HUES64 (cell line): ENCODE measurements at regions not wholly inside any gene's neighbourhood (a gene's known extent, or its start where the extent isn't known, plus 50 kb on each side); places are given as distances from the start of the nearest gene placed in this dataset.

Experiments
- H3K27ac ChIP-seq: 2 replicates; pipeline ENCODE4 v1.7.0; 2013; ENCODE audit warnings: low read depth, low read length, inconsistent platforms
- H3K27me3 ChIP-seq: 2 replicates; pipeline ENCODE4 v1.6.1; 2013; ENCODE audit warnings: mild to moderate bottlenecking, low read length; ENCODE audit not compliant: insufficient read depth
- H3K36me3 ChIP-seq: 2 replicates; pipeline ENCODE4 v1.6.1; 2013; ENCODE audit warnings: mild to moderate bottlenecking, low read length; ENCODE audit not compliant: insufficient read depth
- H3K4me1 ChIP-seq: 2 replicates; pipeline ENCODE4 v1.6.1; 2013; ENCODE audit warnings: mild to moderate bottlenecking, low read length, moderate library complexity; ENCODE audit not compliant: insufficient read depth
- H3K4me3 ChIP-seq: 2 replicates; pipeline ENCODE4 v1.5.1; 2013; ENCODE audit warnings: mild to moderate bottlenecking, low read length, moderate library complexity
- H3K9ac ChIP-seq: 2 replicates; pipeline ENCODE4 v1.6.1; 2013; ENCODE audit warnings: mild to moderate bottlenecking, low read depth, low read length
- H3K9me3 ChIP-seq: 2 replicates; pipeline ENCODE4 v1.6.1; 2013; ENCODE audit warnings: low read depth, low read length; ENCODE audit not compliant: insufficient read depth
- WGBS: fragments of 150-250, 120-280 bp; methylation state at CpG from one replicate; pipeline ENCODE4 v1.1.7; 2013; ENCODE audit warnings: missing lambda C conversion rate; 5-methylcytosine and 5-hydroxymethylcytosine counted together

- no peaks in the 10 kb centered on the region for H3K27me3 ChIP-seq
- H3K27ac ChIP-seq = no peak overlapping the region
- H3K36me3 ChIP-seq = no peaks in the 10 kb centered on the region
- H3K9me3 ChIP-seq = no peaks in the 10 kb centered on the region
- H3K4me3 ChIP-seq = no peak overlapping the region
- 97% methylated on average over 2 of the region's 4 CpGs for WGBS
- H3K4me1 ChIP-seq = no peaks in the 10 kb centered on the region
- no peak overlapping the region for H3K9ac ChIP-seq
Observed at GRCh38 chrX:95678679-95679078, 1006.0 kb upstream of the DIAPH2 start.

GRCh38 chrX:95693365-95693764 lies 991.3 kb upstream of the DIAPH2 start:
- WGBS = 78% methylated on average over 2 of the region's 2 CpGs
- H3K9ac ChIP-seq = no peak overlapping the region
- H3K36me3 ChIP-seq = no peaks in the 10 kb centered on the region
- H3K4me3 ChIP-seq = no peak overlapping the region
- no peaks in the 10 kb centered on the region for H3K4me1 ChIP-seq
- no peaks in the 10 kb centered on the region for H3K27me3 ChIP-seq
- no peaks in the 10 kb centered on the region for H3K9me3 ChIP-seq
- H3K27ac ChIP-seq = no peak overlapping the region

DNA sequence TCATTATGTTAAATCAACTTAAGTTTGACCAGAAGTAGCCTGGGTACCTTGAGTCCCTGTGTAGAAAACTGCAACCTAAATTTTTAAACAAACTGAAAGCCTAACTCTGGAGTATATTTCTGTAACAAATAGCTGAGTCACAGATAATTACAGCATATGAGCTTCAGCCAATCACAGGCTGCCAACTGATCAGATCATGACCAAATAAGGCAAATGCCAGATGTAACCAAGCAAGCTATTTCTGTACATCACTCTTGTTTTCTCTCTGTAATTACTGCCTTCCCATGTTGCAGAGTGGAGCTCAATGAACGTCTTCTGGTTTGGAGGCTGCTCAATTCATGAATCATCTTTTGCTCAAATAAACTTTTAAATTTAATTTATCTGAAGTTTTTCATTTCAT lies 980.9 kb upstream of the DIAPH2 start:
- no peaks in the 10 kb centered on the region for H3K36me3 ChIP-seq
- no peak overlapping the region for H3K9ac ChIP-seq
- H3K9me3 ChIP-seq = no peaks in the 10 kb centered on the region
- no peak overlapping the region for H3K4me3 ChIP-seq
- H3K4me1 ChIP-seq = no peaks in the 10 kb centered on the region
- H3K27me3 ChIP-seq = no peaks in the 10 kb centered on the region
- H3K27ac ChIP-seq = no peak overlapping the region
- WGBS = 100% methylated on average over 1 of the region's 1 CpG

- 92% methylated on average over 2 of the region's 4 CpGs for WGBS
- no peaks in the 10 kb centered on the region for H3K9me3 ChIP-seq
- no peaks in the 10 kb centered on the region for H3K27me3 ChIP-seq
Observed at GRCh38 chrX:95716841-95717240, 967.8 kb upstream of the DIAPH2 start.

DNA sequence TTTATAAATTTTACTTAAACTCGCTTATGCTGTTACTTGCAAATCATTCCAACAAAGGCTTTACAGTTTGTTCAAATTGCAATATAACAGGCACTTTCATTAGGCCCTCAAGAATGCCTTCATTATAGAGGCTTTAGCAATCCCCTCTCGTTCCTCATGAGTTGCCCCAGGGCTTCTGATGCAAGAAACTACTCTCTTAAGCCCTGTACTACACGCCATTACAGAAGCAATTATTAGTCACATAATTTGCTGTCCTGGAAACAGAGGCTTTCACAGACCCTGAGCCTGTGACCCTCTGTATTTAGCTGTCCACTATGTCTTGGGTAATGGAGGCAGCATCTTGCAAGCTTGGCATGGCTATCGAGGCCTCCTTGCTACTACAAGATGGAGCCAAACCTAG lies 965.9 kb upstream of the DIAPH2 start:
- no peaks in the 10 kb centered on the region for H3K4me1 ChIP-seq
- no peaks in the 10 kb centered on the region for H3K9me3 ChIP-seq
- no peak overlapping the region for H3K4me3 ChIP-seq
- H3K36me3 ChIP-seq = no peaks in the 10 kb centered on the region
- 90% methylated on average over 4 of the region's 4 CpGs for WGBS
- no peak overlapping the region for H3K27ac ChIP-seq
- no peak overlapping the region for H3K9ac ChIP-seq
- H3K27me3 ChIP-seq = no peaks in the 10 kb centered on the region

More at GRCh38 chrX:95716841-95717240, 967.8 kb upstream of the DIAPH2 start:
- Histone ChIP-seq H3K4me3 (no peak overlapping the region), H3K36me3 (no peaks in the 10 kb centered on the region), H3K9ac (no peak overlapping the region), H3K27ac (no peak overlapping the region), H3K4me1 (no peaks in the 10 kb centered on the region)

DNA sequence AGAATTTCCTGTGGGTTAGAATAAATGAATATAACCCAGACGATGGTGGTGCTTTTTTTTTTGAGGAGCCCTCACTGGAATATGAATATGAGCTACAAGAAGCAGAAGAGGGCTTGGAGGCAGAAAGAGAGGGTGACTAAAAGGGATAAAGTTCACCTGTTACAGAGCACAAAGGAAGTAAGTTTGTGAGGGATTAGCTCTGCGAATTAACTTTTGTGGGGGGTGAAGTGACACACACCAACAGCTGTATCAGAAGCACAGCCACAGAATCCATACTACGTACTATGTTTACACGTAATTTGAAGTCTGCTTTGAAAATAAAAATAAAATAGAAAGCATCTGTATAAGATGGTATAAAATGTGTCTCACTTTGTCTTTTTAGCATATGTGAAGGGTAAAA lies 963.6 kb upstream of the DIAPH2 start:
- Histone ChIP-seq H3K36me3 (no peaks in the 10 kb centered on the region), H3K4me1 (no peaks in the 10 kb centered on the region), H3K9me3 (no peaks in the 10 kb centered on the region), H3K9ac (no peak overlapping the region), H3K27ac (no peak overlapping the region), H3K4me3 (no peak overlapping the region), H3K27me3 (no peaks in the 10 kb centered on the region)
- 65% methylated on average over 1 of the region's 4 CpGs for WGBS

DNA sequence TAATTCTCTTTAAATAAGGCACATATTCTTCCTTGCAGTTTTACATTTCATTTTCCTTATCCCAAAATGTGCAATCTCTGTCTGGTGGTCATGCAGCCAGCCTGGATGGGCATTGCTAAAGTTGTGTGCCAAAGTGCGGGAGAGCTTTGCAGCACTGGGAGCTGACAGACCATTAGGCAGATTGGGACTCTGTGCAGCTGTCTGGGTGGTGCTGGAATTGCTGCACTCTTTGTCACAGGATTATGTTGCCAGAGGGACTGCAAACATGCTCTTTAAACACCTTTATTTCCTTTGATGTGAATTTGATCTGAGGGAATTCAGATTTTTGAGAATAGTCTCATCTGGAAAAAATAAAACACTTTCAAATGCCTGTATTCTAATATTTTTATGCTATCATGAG lies 956.2 kb upstream of the DIAPH2 start:
- Histone ChIP-seq H3K36me3 (no peaks in the 10 kb centered on the region), H3K4me1 (no peaks in the 10 kb centered on the region), H3K27ac (no peak overlapping the region), H3K9me3 (no peaks in the 10 kb centered on the region), H3K4me3 (no peak overlapping the region), H3K9ac (no peak overlapping the region), H3K27me3 (no peaks in the 10 kb centered on the region)
- 87% methylated on average over 1 of the region's 1 CpG for WGBS

DNA sequence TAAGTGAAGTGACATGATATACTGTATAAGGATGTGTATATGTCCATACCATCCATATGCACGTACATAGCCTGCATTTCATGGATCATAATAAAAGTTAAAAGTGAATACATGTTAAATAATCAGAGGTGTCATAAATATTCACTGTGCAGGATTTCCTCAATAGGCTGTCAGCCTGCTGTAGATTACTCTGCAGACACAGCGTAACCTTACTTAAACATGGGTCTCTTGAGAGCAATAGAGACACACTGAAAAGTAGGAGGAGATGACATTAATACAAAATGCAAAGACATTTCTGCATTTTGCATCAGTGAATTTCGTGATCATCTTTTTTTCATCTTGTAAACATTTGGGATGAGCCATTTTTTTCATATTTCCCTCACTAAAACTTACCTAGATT lies 955.2 kb upstream of the DIAPH2 start:
- Histone ChIP-seq H3K27ac (no peak overlapping the region), H3K4me3 (no peak overlapping the region), H3K36me3 (no peaks in the 10 kb centered on the region), H3K27me3 (no peaks in the 10 kb centered on the region), H3K9ac (no peak overlapping the region), H3K4me1 (no peaks in the 10 kb centered on the region), H3K9me3 (no peaks in the 10 kb centered on the region)
- WGBS = 100% methylated on average over 2 of the region's 3 CpGs

GRCh38 chrX:95733426-95733825 lies 951.2 kb upstream of the DIAPH2 start:
- no peaks in the 10 kb centered on the region for H3K27me3 ChIP-seq
- no peaks in the 10 kb centered on the region for H3K36me3 ChIP-seq
- H3K4me1 ChIP-seq = no peaks in the 10 kb centered on the region
- no peak overlapping the region for H3K27ac ChIP-seq
- H3K9ac ChIP-seq = no peak overlapping the region
- 93% methylated on average over 3 of the region's 3 CpGs for WGBS
- no peaks in the 10 kb centered on the region for H3K9me3 ChIP-seq
- no peak overlapping the region for H3K4me3 ChIP-seq

GRCh38 chrX:95754411-95754810 lies 930.2 kb upstream of the DIAPH2 start:
- no peaks in the 10 kb centered on the region for H3K9me3 ChIP-seq
- H3K9ac ChIP-seq = no peak overlapping the region
- H3K27me3 ChIP-seq = no peaks in the 10 kb centered on the region
- H3K4me1 ChIP-seq = no peaks in the 10 kb centered on the region
- H3K4me3 ChIP-seq = no peak overlapping the region
- no peaks in the 10 kb centered on the region for H3K36me3 ChIP-seq
- 97% methylated on average over 2 of the region's 3 CpGs for WGBS
- H3K27ac ChIP-seq = no peak overlapping the region

GRCh38 chrX:95760356-95760755 lies 924.3 kb upstream of the DIAPH2 start:
- Histone ChIP-seq H3K27me3 (no peaks in the 10 kb centered on the region), H3K4me3 (no peak overlapping the region), H3K4me1 (peaks cover under 1% of the 10 kb centered on the region; the same call in 1 of the 2 replicates), H3K9ac (no peak overlapping the region), H3K27ac (no peak overlapping the region), H3K9me3 (no peaks in the 10 kb centered on the region), H3K36me3 (no peaks in the 10 kb centered on the region)
- 93% methylated on average over 2 of the region's 3 CpGs for WGBS

DNA sequence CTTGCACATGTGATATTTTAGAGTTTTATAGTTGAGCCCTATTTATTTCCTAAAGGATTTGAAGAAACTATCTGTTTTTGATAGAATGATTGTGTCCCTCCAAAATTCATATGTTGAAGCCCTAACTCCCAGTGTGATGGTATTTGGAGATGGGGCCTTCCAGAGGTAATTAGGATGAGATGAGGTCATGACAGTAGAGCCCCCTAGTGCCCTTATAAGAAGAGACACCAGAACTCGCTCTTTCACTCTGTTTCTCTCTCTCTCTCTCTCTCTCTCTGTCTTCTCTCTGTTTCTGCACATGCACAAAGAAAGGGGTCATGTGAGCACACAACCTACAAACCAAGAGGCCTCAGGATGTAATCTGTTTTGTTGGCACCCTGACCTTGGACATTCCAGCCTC lies 921.9 kb upstream of the DIAPH2 start:
- no peak overlapping the region for H3K27ac ChIP-seq
- H3K4me1 ChIP-seq = peaks cover 11% of the 10 kb centered on the region
- H3K27me3 ChIP-seq = no peaks in the 10 kb centered on the region
- H3K9me3 ChIP-seq = no peaks in the 10 kb centered on the region
- H3K36me3 ChIP-seq = no peaks in the 10 kb centered on the region
- 30% methylated on average over 1 of the region's 1 CpG for WGBS
- H3K4me3 ChIP-seq = no peak overlapping the region
- H3K9ac ChIP-seq = no peak overlapping the region
